ENCODE measurements at regions not wholly inside any gene's neighbourhood (a gene's known extent, or its start where the extent isn't known, plus 50 kb on each side); places are given as distances from the start of the nearest gene placed in this dataset.

DNA sequence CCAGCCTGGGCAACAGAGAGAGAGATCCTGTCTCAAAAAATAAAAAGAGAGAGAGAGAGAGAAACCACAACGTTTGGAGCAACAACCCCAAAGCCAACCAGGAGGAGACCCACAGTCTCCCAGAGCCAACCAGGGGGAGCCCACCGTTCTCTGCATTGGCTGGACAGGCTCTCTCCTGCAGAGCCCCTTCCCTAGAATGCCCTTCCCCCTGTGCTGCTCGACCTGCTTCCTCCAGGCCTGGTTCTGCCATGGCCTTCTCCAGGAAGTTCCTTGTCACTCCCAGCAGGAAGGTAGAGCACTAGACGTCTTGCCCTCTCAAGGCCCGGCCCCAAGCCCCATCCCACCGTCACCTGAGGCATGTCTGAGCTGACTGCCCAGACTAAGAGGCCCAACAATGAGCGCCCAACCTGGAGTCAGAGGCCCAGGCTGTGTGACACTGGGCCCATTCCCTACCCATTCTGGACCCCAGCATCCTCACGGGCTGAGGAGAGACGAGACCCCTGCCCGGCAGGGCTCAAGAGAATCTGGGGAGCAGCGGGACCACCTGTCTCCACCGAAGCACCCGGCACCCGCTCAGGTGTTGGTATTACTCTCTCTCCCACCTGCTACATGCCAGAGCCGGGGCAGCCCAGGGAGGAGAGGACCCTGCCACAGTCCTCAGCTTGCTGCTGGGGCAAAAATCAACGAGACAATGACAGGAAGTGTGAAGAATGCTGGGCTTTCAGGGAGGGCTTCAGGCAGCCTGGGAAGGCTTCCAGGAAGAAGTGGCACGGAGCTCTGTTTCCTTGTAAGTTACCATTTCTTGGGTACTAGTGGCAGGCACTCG is 61.2 kb downstream of the DIO3 start:
- TF ChIP-seq, protein P1, sequence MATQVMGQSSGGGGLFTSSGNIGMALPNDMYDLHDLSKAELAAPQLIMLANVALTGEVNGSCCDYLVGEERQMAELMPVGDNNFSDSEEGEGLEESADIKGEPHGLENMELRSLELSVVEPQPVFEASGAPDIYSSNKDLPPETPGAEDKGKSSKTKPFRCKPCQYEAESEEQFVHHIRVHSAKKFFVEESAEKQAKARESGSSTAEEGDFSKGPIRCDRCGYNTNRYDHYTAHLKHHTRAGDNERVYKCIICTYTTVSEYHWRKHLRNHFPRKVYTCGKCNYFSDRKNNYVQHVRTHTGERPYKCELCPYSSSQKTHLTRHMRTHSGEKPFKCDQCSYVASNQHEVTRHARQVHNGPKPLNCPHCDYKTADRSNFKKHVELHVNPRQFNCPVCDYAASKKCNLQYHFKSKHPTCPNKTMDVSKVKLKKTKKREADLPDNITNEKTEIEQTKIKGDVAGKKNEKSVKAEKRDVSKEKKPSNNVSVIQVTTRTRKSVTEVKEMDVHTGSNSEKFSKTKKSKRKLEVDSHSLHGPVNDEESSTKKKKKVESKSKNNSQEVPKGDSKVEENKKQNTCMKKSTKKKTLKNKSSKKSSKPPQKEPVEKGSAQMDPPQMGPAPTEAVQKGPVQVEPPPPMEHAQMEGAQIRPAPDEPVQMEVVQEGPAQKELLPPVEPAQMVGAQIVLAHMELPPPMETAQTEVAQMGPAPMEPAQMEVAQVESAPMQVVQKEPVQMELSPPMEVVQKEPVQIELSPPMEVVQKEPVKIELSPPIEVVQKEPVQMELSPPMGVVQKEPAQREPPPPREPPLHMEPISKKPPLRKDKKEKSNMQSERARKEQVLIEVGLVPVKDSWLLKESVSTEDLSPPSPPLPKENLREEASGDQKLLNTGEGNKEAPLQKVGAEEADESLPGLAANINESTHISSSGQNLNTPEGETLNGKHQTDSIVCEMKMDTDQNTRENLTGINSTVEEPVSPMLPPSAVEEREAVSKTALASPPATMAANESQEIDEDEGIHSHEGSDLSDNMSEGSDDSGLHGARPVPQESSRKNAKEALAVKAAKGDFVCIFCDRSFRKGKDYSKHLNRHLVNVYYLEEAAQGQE (IDR thresholded peaks at IDR 0.05; ENCODE audit: insufficient read depth in 1 of 2, low read depth in 2 of 2, low read length in 2 of 2): no peak
- TF ChIP-seq TAF1 (IDR thresholded peaks at IDR 0.05; ENCODE audit: borderline replicate concordance, insufficient read depth, low read length) (no peak), SIN3A (IDR thresholded peaks at IDR 0.05; ENCODE audit: borderline replicate concordance, insufficient read depth, low read length) (no peak), FOXP2 (optimal IDR thresholded peaks at IDR 0.05; ENCODE audit: borderline replicate concordance, extremely low read depth, extremely low read length, insufficient read depth) (no peak)

DNA sequence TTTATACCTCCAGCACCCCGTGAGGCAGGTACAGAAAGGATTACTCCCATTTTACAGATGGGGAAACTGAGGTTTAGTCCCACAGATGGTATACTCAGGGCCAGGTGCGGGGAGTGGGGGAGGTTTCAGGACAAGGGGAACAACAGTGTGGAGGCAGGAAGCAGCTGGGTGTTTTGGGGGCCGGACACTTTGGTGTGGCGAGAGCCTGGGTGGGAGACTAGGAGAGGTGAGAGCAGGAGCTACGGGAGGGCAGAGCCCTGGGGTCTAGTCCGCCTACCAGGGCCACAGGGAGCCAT is 61.7 kb downstream of the DIO3 start:
- TF ChIP-seq POLR2AphosphoS5 (IDR thresholded peaks at IDR 0.05; ENCODE audit: low read depth, low read length): no peak
- TF ChIP-seq, protein P1 (IDR thresholded peaks at IDR 0.05; ENCODE audit: insufficient read depth in 1 of 2, low read depth in 2 of 2, low read length in 2 of 2): no peak
- TF ChIP-seq FOXP2 (optimal IDR thresholded peaks at IDR 0.05; ENCODE audit: borderline replicate concordance, extremely low read depth, extremely low read length, insufficient read depth): no peak
- no peak for TF ChIP-seq SIN3A (IDR thresholded peaks at IDR 0.05; ENCODE audit: borderline replicate concordance, insufficient read depth, low read length)
- no peak for TF ChIP-seq TAF1 (IDR thresholded peaks at IDR 0.05; ENCODE audit: borderline replicate concordance, insufficient read depth, low read length)

DNA sequence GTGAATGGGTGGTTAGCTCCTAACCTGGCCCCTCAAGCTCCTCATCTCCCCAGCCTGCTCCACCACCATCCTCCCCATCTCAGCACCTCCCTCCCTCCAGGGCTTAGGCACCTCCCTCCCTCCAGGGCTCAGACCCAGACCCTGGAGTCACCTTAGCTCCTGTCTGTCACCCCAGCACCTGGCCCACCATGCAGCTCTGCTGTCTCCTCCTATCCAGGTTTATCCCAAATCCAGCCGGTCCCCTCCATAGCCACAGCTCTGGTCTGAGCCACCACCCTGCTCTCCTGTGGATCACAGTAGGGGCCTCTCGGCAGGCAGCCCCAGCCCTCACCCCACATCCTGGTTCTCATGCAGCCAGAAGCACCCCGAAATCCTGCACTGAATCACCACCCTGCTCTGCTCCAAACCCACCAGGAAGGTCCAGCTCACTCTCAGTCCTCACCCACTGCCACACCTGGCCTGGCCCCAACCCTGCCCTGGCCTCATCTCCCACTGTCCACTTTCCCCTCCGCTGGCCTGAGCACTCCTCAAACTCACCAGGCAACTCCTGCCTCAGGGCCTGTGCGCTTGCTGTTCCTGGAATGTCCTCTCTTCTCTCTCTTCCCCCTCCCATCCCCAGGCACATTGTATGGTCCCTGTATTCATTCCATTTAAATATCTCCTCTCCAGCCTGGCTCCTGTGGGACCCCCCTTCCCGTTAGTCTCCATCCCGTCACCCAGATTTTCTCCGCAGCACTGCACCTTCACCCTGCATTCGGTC is 62.6 kb downstream of the DIO3 start:
- TF ChIP-seq FOXP2 (optimal IDR thresholded peaks at IDR 0.05; ENCODE audit: borderline replicate concordance, extremely low read depth, extremely low read length, insufficient read depth): no peak
- TF ChIP-seq, protein P1 (IDR thresholded peaks at IDR 0.05; ENCODE audit: insufficient read depth in 1 of 2, low read depth in 2 of 2, low read length in 2 of 2): no peak
- no peak for TF ChIP-seq SIN3A (IDR thresholded peaks at IDR 0.05; ENCODE audit: borderline replicate concordance, insufficient read depth, low read length)
- TF ChIP-seq TAF1 (IDR thresholded peaks at IDR 0.05; ENCODE audit: borderline replicate concordance, insufficient read depth, low read length): no peak
- TF ChIP-seq POLR2AphosphoS5 (IDR thresholded peaks at IDR 0.05; ENCODE audit: low read depth, low read length): no peak

DNA sequence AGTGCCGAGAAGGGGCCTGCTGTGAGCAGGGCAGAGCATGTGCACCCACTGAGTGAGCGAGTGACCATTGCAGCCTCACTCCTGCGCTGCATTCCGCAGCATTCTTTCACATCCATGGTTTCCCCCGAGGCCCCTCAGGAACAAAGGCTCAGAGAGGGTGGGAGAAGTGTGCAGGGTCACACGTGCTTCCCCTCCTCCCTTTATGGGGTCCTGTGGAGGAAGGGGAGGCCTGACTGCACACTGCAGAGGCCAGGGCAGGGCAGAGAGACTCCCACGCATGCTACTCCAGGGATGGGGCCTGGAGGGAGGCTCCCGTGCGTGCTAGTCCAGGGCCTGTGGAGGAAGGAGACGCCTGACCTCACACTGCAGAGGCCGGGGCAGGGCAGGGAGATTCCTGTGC is 63.2 kb downstream of the DIO3 start:
- TF ChIP-seq TAF1 (IDR thresholded peaks at IDR 0.05; ENCODE audit: borderline replicate concordance, insufficient read depth, low read length): no peak
- TF ChIP-seq SIN3A (IDR thresholded peaks at IDR 0.05; ENCODE audit: borderline replicate concordance, insufficient read depth, low read length): no peak
- no peak for TF ChIP-seq POLR2AphosphoS5 (IDR thresholded peaks at IDR 0.05; ENCODE audit: low read depth, low read length)
- TF ChIP-seq, protein P1 (IDR thresholded peaks at IDR 0.05; ENCODE audit: insufficient read depth in 1 of 2, low read depth in 2 of 2, low read length in 2 of 2): no peak
- no peak for TF ChIP-seq FOXP2 (optimal IDR thresholded peaks at IDR 0.05; ENCODE audit: borderline replicate concordance, extremely low read depth, extremely low read length, insufficient read depth)
